Spleen (tissue), 7 donors: ENCODE measurements at regions not wholly inside any gene's neighbourhood (a gene's known extent, or its start where the extent isn't known, plus 50 kb on each side); places are given as distances from the start of the nearest gene placed in this dataset.

ENCODE experiments used
- CTCF ChIP-seq, 11 experiments: fragments of 200-600 bp in 7 of 11; fragments of 450-650 bp in 4 of 11; sonication (generic) in 4 of 11; IDR thresholded peaks in 8 of 11; conservative IDR thresholded peaks in 3 of 11; 1 replicate in 7 of 11; 2 replicates in 4 of 11; pipeline versions ENCODE4 v1.4.0 to v1.8.0; 2016 to 2021; ENCODE audit warnings: antibody characterized with exemption in 11 of 11, inconsistent platforms in 4 of 11, mild to moderate bottlenecking in 1 of 11
- POLR2A ChIP-seq, 3 donors: fragments of 450-650 bp; IDR thresholded peaks; one replicate each; pipeline ENCODE4 v1.5.1; 2017; ENCODE audit warnings: antibody characterized with exemption in 3 of 3, mild to moderate bottlenecking in 1 of 3
- POLR2AphosphoS5 ChIP-seq, 3 donors: sonication (generic); formaldehyde crosslinking; IDR thresholded peaks; one replicate each; pipeline ENCODE4 v1.5.1; 2017; ENCODE audit warnings: antibody characterized with exemption in 3 of 3
- donor health status: DM: no; HTN: no; CAD: no; lungs with moderate emphysema.
- donor health status: DM: no; HTN: no; CAD: no.
- donor health status: DM: no; HTN: no; CAD: no.

- TF ChIP-seq CTCF (IDR thresholded peaks at IDR 0.05 in 8 of 11, conservative IDR thresholded peaks at IDR 0.05 in 3 of 11) (no peak), POLR2AphosphoS5 (IDR thresholded peaks at IDR 0.05) (no peak), POLR2A (IDR thresholded peaks at IDR 0.05) (no peak)
Observed at GRCh38 chr1:222927031-222927430, 112.2 kb downstream of the DISP1 start.
